Parathyroid adenoma (tissue), 2 donors: ENCODE measurements at regions not wholly inside any gene's neighbourhood (a gene's known extent, or its start where the extent isn't known, plus 50 kb on each side); places are given as distances from the start of the nearest gene placed in this dataset.

Source experiments
- H2AFZ ChIP-seq: fragments of 300-600 bp; sonication (generic); one replicate; pipeline ENCODE4 v1.7.0; 2017; ENCODE audit warnings: antibody characterized with exemption, mild to moderate bottlenecking
- H3K27ac ChIP-seq: fragments of 300-600 bp; sonication (generic); one replicate; pipeline ENCODE4 v1.7.0; 2017
- H3K27me3 ChIP-seq: fragments of 300-600 bp; sonication (generic); one replicate; pipeline ENCODE4 v1.7.0; 2017; ENCODE audit warnings: low read length; ENCODE audit not compliant: control insufficient read depth, insufficient read depth
- H3K36me3 ChIP-seq: fragments of 300-600 bp; sonication (generic); one replicate; pipeline ENCODE4 v1.7.0; 2017; ENCODE audit warnings: low read length; ENCODE audit not compliant: control insufficient read depth, insufficient read depth
- H3K4me1 ChIP-seq: fragments of 300-600 bp; sonication (generic); one replicate; pipeline ENCODE4 v1.7.0; 2017; ENCODE audit warnings: control low read depth
- H3K4me2 ChIP-seq: fragments of 300-600 bp; sonication (generic); one replicate; pipeline ENCODE4 v1.7.0; 2017; ENCODE audit warnings: low read length
- H3K4me3 ChIP-seq: fragments of 300-600 bp; sonication (generic); one replicate; pipeline ENCODE4 v1.7.0; 2017; ENCODE audit warnings: low read depth, low read length
- H3K79me2 ChIP-seq: fragments of 300-600 bp; sonication (generic); one replicate; pipeline ENCODE4 v1.7.0; 2017; ENCODE audit warnings: control low read depth
- H3K9ac ChIP-seq: fragments of 300-600 bp; sonication (generic); one replicate; pipeline ENCODE4 v1.7.0; 2017; ENCODE audit warnings: mild to moderate bottlenecking
- H3K9me3 ChIP-seq: fragments of 300-600 bp; sonication (generic); one replicate; pipeline ENCODE4 v1.7.0; 2017; ENCODE audit warnings: low read length; ENCODE audit not compliant: control insufficient read depth
- TF ChIP-seq, protein P1 (sequence below): fragments of 300-600 bp; sonication (generic); IDR thresholded peaks from one replicate; pipeline ENCODE4 v1.7.0; 2017; ENCODE audit warnings: antibody characterized with exemption, mild to moderate bottlenecking
- donor health status: primary hyperparathyroidism.

DNA sequence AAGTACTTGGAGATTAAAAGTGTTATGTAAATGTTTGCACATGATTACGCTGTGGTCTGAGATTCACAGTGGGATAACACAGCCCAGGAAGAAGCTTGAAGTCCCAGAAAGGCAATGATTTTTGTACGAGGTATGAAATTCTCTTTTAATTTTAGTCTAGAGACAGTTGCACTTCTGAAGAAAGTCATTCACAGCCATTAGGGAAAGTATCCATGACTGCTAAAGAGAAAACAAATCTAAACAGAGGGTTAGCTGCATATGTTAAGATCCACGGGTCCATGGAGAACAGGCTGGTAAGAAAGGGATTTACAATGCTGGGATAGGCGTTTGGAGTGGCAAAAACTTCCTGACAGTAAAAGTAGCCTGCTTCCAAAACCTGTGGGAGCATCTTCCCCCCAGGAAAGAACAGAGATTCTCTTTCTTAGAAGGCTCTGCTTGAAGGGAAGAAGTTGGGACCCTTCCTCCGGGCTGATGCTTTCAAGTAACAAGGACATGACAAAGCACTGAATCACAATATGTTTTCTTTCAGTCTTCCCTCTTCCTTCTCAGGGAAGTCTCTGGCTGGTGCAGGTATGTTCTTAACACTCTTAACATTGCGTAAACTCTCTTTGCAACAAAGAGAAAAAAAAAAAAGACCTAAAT, 220.8 kb upstream of the CELF2 start:
- H2AFZ ChIP-seq: no peak overlapping the region
- no peak overlapping the region for H3K9ac ChIP-seq
- H3K27me3 ChIP-seq: no peaks in the 10 kb centered on the region
- no peak overlapping the region for H3K4me3 ChIP-seq
- no peaks in the 10 kb centered on the region for H3K4me1 ChIP-seq
- no peaks in the 10 kb centered on the region for H3K9me3 ChIP-seq
- TF ChIP-seq, protein P1, sequence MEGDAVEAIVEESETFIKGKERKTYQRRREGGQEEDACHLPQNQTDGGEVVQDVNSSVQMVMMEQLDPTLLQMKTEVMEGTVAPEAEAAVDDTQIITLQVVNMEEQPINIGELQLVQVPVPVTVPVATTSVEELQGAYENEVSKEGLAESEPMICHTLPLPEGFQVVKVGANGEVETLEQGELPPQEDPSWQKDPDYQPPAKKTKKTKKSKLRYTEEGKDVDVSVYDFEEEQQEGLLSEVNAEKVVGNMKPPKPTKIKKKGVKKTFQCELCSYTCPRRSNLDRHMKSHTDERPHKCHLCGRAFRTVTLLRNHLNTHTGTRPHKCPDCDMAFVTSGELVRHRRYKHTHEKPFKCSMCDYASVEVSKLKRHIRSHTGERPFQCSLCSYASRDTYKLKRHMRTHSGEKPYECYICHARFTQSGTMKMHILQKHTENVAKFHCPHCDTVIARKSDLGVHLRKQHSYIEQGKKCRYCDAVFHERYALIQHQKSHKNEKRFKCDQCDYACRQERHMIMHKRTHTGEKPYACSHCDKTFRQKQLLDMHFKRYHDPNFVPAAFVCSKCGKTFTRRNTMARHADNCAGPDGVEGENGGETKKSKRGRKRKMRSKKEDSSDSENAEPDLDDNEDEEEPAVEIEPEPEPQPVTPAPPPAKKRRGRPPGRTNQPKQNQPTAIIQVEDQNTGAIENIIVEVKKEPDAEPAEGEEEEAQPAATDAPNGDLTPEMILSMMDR: no peak
- H3K27ac ChIP-seq: peak overlapping the region; percentile 9
- H3K4me2 ChIP-seq: no peak overlapping the region
- no peaks in the 10 kb centered on the region for H3K79me2 ChIP-seq
- no peaks in the 10 kb centered on the region for H3K36me3 ChIP-seq

DNA sequence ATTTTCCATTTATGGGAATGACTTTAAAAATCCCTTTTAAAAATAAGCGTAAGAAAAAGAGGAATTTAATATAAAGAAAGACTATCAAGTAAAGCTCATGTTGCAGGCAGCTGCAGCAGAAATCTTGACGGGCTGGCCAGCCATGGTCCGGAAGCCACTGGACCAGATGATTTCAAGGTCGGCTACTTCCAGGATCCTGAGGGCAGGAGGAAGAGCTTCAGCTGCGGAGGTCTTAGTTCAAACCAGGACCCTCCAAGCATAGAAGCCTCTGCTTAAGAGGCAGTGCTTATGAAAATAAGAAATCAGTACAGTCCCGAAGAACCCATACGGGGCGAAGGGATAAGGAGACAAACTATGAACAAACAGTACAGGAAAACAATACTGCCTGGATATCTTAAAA, 220.2 kb upstream of the CELF2 start:
- H3K36me3 ChIP-seq: no peaks in the 10 kb centered on the region
- TF ChIP-seq, protein P1: no peak
- H3K27me3 ChIP-seq: no peaks in the 10 kb centered on the region
- no peak overlapping the region for H2AFZ ChIP-seq
- no peak overlapping the region for H3K9ac ChIP-seq
- no peaks in the 10 kb centered on the region for H3K9me3 ChIP-seq
- H3K4me2 ChIP-seq: no peak overlapping the region
- H3K27ac ChIP-seq: peak overlapping the region; percentile 5
- no peak overlapping the region for H3K4me3 ChIP-seq
- no peaks in the 10 kb centered on the region for H3K4me1 ChIP-seq
- H3K79me2 ChIP-seq: no peaks in the 10 kb centered on the region

DNA sequence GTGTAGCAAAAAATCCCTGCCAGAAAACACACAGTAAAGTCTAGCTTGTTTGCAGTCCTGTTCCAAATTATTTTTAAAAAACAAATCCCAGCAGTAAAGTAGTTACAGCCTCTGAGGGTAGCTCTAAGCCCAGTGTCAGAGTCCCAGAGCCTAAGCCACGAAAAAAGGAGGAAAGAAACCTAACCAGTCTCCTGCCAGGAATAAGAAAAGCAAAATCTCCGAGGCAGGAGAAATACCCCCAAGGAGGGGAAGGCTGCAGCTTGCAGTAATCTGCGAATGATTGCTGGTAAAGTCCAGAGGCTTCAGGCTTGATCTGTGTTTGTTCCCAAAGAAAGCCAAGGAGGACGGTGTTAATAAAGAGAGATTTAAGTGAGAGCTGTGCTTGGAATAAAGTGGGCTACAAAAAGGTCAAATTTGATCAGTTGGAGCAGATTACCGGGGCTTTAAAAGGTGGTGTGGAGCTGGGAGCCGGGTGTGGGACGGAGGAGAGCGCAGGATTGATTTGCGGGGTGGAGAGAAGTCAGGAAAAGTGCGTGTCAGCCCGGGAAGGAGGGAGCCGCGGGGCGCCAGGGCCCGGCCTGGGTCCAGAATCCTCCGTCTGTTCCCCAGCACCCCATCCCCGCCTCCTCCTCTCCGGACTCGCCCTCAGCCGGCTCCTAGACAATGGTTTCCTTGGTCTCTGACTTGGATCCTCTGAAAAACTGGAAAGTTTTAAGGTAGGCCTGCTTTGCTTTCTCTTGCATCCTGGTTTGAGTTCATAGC, 219.4 kb upstream of the CELF2 start:
- no peak overlapping the region for H3K9ac ChIP-seq
- H3K27me3 ChIP-seq: no peaks in the 10 kb centered on the region
- TF ChIP-seq, protein P1: no peak
- no peaks in the 10 kb centered on the region for H3K9me3 ChIP-seq
- peak overlapping the region; percentile 14 for H3K27ac ChIP-seq
- no peak overlapping the region for H3K4me3 ChIP-seq
- H3K79me2 ChIP-seq: no peaks in the 10 kb centered on the region
- H3K4me2 ChIP-seq: no peak overlapping the region
- H3K36me3 ChIP-seq: no peaks in the 10 kb centered on the region
- no peak overlapping the region for H2AFZ ChIP-seq
- no peaks in the 10 kb centered on the region for H3K4me1 ChIP-seq

DNA sequence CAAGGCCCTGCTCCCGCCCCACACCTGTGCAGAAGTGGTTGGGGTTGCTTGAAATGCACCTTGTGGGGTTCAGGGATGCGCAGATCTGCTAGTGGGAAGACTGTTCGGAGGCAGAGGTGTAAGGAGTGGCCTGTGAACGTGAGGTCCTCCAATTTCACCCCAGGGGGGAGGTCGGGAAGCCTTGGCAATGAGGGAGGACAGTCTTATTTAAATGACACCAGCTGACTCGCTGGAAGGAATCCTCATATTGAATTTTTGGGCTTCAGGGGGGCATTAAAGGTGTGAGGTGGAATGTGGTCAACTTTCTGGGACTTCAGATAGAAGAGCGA, 218.8 kb upstream of the CELF2 start:
- H3K4me3 ChIP-seq: no peak overlapping the region
- H2AFZ ChIP-seq: no peak overlapping the region
- TF ChIP-seq, protein P1: no peak
- peak overlapping the region; percentile 14 for H3K27ac ChIP-seq
- no peak overlapping the region for H3K9ac ChIP-seq
- no peaks in the 10 kb centered on the region for H3K9me3 ChIP-seq
- no peak overlapping the region for H3K4me2 ChIP-seq
- no peaks in the 10 kb centered on the region for H3K27me3 ChIP-seq
- H3K4me1 ChIP-seq: no peaks in the 10 kb centered on the region
- H3K79me2 ChIP-seq: no peaks in the 10 kb centered on the region
- no peaks in the 10 kb centered on the region for H3K36me3 ChIP-seq

DNA sequence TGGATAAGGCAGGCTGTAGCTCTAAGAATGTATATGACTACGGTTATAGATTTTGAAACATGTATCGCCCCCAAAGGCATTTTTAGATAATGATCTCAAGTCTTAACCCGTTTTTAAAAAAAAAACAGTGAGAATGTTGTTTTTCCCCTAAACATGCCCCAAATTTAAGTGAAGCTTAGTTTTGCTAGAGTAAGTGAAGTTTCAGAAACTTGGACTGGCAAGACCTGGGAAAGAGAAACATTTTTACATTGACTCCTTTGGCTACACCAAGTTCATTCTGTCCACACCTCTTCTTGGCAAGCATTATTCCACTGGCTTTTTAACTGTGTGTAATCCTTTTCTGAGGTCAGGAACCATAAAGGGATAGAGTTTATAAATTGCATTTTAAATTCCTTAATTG, 216.7 kb upstream of the CELF2 start:
- no peaks in the 10 kb centered on the region for H3K4me1 ChIP-seq
- TF ChIP-seq, protein P1: no peak
- H3K27ac ChIP-seq: no peak overlapping the region
- no peak overlapping the region for H2AFZ ChIP-seq
- H3K4me2 ChIP-seq: no peak overlapping the region
- H3K9ac ChIP-seq: no peak overlapping the region
- H3K36me3 ChIP-seq: no peaks in the 10 kb centered on the region
- H3K9me3 ChIP-seq: no peaks in the 10 kb centered on the region
- no peaks in the 10 kb centered on the region for H3K27me3 ChIP-seq
- no peaks in the 10 kb centered on the region for H3K79me2 ChIP-seq
- H3K4me3 ChIP-seq: no peak overlapping the region
